Hepatic stellate cell (primary cell): ENCODE measurements at regions not wholly inside any gene's neighbourhood (a gene's known extent, or its start where the extent isn't known, plus 50 kb on each side); places are given as distances from the start of the nearest gene placed in this dataset.
"Not testable (repeated sequence)": the region's sequence is repeated elsewhere in the genome, so short reads cannot be mapped to it uniquely, and the experiment has no call there.

Experiments used
- DNase-seq: peaks from one replicate; pipeline ENCODE4 v3.0.0; 2011; ENCODE audit warnings: low spot score

DNA sequence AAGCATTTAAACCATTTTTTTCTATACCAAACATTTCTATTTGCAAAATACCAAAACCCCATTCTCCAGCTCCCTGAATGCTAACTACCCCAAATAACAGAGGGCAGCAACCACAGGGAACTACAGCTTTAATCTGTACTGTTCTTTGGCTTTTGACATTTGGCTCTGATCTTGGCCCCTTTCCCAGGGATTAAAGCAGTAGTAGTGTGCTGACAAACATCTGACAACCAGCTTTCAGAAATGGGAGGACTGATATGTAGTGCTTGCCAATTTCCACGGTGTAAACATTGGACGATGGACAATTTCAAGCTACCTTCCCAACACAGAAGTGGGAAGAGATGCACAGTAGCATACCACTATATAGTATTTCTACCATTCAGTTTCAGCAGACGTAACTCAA is 88.4 kb upstream of the TEAD1 start:
- no peak for DNase-seq

DNA sequence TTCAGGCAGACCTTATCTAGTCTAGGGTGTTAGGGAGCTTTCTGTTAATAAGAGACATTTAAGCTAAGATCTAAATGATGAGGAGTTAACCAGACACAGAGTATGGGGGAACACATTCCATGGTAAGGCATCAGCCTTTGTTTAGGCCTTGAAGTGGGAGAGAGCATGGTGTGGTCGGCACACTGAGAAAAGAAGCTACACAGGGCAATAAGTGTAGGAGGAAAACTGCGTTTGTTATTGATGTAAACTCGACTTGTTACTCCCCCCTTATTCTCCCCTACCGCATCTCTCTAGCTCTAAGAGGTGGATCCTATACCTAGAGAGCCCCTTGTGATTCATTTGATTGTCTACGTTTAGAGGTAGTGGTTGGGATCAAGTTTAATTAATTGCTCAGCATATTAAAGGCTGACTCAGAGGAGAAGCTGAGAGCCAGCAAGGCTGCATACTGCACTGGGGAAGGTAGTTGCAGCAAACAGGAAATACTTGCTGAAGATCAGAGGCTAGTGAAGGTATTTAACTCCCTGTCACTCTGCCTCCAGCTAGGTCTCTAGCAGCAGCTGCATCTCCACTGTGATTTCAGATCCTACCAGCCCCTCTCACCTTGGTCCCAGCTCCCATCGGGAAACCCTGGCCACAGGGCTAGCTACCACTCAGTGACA is 86.8 kb upstream of the TEAD1 start:
- no peak for DNase-seq

DNA sequence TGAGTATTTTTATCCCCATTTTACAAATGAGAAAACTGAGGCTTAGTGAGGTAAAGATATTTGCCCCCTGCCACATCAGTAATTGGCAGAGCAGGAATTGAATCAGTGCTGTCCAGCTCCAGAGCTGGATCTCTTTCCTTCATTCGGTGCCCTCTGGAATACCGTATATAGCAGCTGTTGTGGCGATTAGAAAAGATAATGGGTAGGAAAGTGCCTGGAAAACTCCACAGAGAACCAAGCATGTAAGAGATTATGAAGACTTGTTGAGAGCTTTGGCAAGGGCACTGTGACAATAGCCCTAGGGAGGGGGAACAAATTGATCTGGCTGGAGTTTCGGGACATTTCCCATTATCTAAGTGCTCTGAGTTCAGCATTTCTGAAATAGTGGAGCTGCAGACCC is 82.5 kb upstream of the TEAD1 start:
- no peak for DNase-seq

DNA sequence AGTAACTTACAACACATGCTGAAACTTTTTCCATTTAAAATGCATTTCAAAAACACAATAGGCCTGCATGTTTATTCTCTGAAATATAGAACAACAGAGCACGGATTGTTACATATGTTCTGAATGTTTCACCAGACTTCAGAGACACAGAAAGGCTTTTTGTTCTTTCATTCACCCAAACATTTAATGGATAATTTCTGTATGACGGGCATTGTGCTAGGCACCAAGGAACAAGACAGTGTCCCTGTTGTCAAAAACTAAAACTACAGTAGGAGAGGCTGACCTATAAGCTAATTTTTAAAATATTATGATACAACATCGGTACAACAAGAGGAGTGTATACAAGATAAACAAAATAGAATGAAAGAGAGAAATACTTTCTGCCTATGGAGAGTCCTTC is 81.9 kb upstream of the TEAD1 start:
- DNase-seq = no peak

DNA sequence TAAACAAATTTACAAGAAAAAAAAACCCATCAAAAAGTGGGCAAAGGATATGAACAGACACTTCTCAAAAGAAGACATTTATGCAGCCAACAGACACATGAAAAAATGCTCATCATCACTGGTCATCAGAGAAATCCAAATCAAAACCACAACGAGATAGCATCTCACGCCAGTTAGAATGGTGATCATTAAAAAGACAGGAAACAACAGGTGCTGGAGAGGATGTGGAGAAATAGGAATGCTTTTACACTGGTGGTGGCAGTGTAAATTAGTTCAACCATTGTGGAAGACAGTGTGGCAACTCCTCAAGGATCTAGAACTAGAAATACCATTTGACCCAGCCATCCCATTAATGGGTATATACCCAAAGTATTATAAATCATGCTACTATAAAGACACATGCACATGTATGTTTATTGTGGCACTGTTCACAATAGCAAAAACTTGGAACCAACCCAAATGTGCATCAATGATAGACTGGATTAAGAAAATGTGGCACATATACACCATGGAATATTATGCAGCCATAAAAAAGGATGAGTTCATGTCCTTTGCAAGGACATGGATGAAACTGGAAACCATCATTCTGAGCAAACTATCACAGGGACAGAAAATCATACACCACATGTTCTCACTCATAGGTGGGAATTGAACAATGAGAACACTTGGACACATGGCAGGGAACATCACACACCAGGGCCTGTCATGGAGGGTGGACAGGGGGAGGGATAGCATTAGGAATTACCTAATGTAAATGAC is 79.0 kb upstream of the TEAD1 start:
- not testable (repeated sequence) for DNase-seq

DNA sequence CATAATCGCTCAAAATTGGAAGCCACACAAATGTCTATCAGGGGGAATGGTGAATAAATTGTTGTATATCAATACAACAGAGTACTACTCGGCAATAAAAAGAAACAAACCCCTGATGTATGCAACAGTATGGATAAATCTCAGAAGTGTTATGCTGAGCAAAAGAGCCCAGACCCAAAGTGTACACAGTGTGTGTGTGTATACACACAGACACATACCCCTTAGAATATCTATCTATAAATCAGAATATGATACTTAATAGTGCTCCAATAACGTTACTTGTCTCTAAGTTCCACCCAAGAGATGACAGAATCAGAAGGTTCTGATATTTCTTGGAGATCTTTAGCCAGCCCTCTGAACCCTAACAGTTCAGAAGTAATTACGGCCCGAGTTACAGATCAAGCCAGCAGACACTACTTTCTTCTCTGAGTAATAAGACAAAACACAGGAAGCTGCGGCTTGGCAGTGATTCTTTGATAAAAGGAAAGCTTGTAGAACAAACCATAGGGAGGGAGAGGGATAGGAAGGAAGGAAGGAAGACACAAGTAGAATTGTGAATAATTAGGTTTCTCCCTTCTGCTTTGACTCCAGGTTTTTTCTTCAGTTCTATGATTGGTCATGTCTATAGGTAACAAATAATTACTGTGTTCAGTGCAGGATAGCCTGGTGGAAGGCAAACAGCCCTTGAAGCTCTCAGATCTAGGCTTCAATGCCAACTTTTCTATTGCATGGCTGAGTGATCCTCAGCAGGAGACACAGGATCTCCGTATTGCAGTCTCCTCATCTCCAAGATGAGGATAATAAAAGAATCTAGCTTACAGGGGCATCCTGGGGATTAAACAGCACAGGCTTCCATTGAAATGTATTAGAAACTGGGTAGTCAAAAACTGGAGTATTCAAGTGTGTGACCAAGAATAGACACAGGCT is 75.6 kb upstream of the TEAD1 start:
- DNase-seq = no peak

DNA sequence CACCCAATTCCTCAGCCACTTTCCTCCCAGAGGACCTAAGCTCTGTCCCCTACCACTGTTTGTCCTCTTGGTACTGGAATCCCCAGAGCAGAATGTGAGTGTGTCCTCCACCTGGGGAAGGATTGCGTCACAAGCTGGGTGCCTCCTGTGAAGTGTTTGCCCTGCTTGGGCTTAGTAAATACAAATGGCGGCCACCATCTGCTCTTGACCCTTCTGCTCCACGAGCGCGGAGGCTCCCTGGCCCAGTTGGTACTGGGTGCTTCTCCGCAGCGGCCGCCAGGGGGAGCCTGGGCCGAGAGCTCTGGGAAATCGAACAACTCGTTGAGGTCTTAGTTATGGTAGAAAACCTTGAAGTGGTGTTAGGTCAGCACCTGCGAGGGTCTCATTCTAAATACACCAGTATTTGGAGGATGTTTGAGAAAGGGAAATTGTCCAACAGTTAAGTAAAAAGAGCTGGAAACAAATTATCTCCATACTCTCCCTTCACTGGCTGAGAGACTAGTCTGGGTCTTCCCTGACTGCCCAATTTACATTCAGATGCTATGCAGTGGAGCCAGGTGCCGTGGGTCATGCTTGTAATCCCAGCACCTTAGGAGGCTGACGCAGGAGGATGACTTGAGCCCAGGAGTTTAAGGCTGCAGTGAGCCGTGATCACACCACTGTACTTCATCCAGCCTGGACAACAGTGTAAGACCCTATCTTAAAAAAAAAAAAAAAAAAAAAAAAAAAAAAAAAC is 74.6 kb upstream of the TEAD1 start:
- peak; percentile 10 for DNase-seq

DNA sequence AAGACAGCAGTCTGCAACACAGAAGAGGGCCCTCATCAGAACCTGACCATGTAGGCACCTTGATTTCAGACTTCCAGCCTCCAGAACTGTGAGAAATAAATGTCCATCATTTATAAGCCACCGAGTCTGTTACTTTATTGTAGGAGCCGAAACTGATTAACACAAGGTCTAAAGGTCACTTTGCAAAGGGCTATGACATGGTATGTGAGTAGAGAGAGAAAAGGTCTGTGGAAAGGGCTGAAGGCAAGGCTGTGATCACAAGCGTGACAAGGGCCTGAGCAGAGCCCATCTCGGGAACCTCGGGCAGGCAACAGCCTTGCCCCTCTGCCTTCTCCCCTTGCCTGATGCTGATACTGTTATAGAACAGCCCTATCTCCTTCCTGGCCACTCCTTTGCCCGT is 73.4 kb upstream of the TEAD1 start:
- no peak for DNase-seq

DNA sequence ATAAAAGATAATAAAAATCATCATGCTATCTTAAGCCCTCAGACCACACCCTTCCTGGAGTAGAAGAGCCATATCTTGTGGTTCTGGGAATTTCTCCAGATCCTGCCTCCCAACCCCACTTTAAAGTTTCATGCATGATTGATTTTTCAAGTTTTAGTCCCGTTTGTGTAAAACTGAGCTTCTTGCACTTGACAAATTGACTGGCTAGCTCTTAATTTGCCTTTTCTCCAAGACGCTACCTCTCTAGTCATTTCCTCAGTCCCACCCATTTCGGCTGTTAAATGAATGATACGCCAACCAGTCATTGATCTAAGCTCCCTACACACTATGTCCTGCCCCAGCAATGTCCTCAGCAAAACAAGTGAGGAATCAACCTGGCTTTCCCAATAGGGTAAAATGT is 71.8 kb upstream of the TEAD1 start:
- no peak for DNase-seq

DNA sequence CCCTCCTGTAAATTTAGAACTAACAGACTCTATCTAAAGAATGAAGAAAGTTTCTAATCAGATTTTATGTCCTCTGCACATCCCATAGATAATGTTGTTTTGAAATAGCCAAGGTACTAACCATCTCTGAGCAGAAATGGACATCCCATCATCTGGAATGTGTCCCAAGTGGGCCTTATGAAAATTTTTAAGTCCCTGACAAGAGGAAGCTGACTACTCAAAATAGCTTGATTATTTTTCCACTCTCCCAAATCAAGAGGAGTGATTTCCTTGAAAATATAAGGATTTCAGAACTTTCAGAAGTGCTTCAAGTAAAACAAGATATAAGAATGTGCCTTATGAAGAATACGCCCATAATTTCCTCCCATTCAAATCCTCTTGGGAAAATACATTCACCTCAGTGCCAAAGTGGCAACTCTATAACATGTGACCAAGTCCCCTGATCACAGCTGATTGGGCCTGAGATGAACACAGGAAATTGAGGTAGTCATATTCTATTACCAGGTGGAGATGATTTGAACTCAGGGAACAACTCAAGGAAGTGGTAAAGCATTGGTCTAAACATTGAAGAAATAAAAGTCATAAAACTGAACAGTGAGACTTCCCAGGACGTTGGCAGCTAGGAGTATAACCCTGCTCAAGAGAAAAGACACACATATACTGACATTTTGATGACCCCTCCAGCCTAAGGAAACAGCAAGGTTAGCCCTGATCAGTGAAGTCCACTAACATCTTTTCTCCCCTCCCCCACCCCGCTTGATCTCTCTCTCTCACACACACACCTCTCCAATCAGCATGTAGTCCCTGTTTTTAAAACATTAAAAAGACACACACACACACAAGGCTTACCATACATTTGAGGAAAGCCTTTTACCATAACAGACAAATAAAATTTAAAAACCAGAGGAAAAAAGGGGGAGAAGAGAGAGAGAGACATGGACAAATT is 70.8 kb upstream of the TEAD1 start:
- DNase-seq = no peak

DNA sequence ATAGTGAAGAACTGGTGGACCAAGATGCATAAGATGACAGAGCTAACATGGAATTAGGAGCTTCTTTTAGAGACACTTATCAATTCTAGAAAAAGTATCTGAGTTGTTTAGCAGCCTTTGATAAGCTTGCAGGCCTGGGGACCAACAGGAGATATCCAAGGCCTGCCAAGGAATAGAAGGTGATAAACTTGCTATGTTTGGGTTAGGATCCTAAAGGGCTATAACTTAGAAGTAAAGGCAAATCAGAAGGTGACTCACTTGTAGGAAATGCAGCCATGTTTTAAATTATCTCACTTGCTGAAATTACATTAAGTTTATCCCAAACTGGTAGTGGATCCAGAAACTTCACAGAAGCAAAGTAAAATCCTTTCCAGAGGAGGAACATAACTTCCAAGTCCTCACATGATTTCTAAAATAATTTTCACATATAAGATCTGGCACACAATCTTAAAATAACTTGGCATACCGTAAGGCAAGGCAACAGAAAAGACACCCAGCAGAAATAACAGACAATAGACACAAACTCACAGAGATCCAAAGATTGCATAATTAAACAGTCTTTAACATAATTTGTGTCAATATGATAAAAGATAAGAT is 69.6 kb upstream of the TEAD1 start:
- no peak for DNase-seq

DNA sequence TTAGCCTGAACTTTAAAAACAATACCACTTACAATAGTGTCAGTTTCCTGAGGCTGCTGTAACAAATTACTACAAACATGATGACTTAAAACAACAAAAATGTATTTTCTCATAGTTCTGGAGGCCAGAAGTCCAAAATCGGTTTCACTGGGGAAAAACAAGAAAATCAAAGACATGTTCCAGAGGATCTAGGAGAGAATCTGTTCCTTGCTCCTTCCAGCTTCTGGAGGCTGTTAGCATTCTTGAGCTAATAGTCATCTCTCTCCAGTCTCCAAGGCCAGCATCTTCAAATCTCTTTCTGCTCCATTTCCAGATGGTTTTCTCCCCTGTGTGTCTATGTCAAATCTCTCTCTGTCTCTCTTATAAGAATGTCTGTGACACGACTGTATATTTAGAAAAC is 67.6 kb upstream of the TEAD1 start:
- DNase-seq = peak; percentile 26

DNA sequence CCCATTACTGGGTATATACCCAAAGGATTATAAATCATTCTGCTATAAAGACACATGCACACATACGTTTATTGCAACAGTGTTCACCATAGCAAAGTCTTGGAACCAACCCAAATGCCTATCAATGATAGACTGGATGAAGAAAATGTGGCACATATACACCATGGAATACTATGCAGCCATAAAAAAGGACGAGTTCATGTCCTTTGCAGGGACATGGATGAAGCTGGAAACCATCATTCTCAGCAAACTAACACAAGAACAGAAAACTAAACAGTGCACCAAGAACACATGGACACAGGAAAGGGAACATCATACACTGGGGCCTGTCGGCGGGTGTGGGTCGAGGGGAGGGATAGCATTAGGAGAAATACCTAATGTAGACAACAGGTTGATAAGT is 65.5 kb upstream of the TEAD1 start:
- DNase-seq = not testable (repeated sequence)

DNA sequence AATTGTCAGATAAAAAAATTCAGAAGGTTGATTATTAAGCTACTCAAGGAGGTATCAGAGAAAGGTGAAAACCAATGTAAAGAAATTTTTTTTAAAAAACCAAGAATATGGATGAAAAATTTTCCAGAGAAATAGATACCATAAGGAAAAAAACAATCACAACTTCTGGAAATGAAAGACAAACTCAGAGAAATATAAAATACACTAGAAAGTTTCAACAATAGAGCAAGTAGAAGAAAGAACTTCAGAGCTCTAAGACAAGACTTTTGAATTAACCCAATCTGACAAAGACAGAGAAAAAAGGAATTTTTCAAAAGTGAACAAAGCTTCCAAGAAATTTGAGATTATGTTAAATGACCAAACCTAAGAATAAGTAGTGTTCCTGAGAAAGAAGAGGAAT is 62.9 kb upstream of the TEAD1 start:
- DNase-seq = no peak

DNA sequence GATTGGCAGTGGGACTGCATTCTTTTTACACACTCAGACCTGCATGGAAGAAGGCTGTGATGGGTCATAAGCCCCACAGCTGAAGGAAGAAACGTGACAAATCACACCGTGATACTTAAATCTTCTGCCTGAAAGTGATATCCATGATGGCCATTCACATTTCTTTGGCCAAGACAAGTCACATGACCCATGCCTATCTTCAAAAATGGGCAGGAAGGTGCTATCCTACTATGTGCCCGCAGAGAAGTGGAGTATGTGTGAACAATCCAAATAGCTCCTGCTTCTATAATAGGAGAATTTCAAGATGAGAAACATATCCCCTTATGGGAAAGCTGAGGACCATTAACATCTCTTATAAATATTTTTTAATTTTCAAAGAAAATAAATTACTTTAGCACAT is 56.6 kb upstream of the TEAD1 start:
- no peak for DNase-seq

DNA sequence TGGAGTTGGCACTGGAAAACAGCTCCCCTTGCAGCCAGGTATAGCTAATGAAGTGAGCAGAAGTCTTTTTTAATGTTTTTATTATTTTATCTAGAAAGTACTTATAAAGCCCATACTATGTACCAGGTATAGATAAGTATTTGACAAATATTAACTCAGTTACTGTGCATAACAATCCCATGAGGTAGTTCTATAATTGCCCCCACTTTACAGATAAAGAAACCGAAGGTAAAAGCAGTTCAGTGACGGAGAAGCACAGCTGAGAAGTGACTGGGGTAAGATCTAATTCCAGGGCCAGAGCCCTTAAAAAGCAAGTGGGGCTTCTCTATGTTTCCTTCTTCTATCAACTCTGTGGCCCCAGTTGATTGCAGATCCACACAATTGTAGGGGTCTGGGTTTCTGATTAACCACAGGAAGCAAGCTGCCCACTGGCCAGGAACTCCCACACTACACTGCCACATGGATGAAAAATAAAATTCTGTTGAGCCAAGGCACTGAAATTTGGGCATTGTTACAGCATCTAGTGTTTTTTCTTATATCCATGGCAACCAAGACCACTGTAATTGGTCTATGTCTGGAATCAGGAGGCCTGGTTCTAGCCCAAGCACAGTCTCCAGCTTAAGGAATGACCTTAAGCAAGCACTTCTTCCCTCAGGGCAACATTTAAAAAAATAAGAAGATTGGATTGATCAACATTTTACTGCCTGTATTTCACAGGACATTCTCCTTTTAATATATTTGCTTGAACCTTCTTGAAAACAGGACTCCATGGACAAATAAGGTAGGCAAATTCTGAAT is 55.3 kb upstream of the TEAD1 start:
- no peak for DNase-seq

DNA sequence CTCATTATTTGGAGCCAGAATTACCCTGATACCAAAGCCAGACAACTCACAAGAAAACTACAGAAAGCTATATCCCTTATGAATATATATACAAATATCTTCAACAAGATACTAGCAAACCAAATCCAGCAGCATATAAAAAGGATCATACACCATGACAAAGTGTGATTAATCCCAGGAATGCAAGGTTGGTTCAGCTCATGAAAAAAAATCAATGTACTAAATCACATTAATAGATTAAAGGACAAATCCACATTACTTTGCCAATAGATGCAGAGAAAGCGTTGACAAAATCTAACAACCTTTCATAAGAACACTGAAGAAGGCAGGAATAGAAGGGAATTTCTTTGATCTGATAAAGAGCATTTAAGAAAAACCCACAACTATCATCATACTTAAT is 50.4 kb upstream of the TEAD1 start:
- DNase-seq = no peak
